ENCODE measurements at regions not wholly inside any gene's neighbourhood (a gene's known extent, or its start where the extent isn't known, plus 50 kb on each side); places are given as distances from the start of the nearest gene placed in this dataset.
"Not testable (repeated sequence)": the region's sequence is repeated elsewhere in the genome, so short reads cannot be mapped to it uniquely, and the experiment has no call there.

DNA sequence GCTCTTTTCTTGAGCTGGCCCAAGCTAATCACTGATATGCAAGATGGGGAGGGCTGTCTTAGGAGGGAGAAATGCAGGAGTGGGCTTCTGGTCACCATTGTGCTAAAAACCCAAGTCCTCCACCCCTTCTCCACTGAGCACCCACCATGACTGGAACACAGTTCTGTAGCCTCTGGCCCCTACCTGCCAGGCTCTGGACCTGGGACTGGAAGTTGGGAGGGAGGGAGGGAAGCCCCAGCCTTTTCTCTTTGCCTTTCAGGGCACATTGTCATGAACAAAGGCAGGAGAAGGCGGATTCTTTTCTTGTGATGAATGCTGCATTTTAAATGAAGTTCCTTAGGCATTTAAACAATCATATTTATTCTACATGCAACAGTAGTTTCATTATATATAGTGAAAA, 559.1 kb upstream of the TRPC7 start:
- DNase-seq (ENCODE audit: low spot score): no peak

DNA sequence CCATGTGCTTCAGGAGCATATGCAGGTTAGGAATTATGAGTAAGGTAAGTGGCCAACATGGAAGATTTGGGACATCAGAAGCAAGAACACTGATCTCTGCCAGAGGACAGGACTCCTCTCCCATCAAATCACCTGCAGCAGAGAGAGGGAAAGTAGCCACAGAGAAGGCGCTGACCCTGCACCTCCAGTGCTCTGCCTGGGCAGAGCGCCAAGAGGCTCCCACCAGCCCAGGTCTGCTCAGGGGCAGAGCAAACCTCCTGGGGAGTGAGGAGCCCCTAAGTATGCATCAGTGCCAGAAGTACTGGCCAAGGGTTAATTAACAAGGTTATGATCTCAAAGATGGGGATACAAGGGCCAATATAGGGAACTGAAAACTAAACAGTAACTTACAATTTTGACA, 545.3 kb upstream of the TRPC7 start:
- no peak for DNase-seq (ENCODE audit: low spot score)

DNA sequence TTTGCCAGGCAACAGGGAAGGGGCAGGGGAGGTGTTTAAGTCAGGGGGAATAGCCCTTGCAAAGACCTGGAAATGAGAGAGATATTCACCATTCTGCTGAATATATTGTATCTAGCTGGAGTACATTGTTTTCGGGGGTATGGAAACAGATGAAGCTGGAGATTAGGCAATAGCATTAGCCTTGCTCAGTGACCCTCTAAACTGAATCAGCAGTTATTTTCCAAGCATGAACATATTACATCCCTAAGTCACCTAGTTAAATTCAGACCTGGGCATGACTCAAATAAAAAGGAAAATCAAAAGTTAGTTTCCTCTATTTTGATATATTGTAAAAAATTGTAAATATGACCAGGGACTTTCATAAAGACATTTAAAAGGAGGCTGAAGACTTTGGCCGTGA, 544.6 kb upstream of the TRPC7 start:
- no peak for DNase-seq (ENCODE audit: low spot score)

DNA sequence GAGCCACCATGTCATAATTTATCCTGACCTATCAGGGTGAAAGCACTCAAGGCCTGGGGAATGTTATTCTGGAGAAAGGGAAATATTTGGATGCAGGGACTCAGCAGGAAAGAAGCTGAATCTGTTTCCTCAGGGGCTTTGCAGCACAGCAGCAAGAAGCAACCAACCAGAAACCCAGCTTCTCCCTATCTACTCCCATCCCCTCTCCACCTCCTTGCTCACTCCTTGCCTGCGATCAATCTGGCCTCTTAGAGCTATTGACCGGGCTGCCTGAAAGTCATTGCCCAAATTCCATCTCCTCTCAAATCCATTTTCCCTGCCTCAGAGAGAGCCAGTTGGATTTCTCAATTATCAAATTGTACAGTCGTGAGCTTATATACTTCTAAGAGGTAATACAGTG, 542.0 kb upstream of the TRPC7 start:
- no peak for DNase-seq (ENCODE audit: low spot score)

DNA sequence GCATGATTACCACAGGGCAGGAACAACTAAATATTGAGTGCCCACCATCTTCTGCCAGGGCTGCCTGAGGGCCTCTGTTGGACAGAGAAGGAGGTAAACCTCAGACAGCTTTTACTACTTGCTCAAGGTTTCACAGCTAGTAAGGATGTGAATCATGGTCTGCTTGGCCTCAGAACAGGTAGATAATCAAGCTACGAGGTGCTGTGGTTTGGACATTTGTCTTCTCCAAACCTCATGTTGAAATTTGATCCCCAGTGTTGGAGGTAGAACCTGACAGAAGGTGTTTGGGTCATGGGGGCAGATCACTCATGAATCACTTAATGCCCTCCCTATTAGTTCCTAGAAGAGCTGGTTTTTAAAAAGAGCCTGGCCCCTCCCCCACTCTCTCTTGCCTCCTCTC, 541.2 kb upstream of the TRPC7 start:
- no peak for DNase-seq (ENCODE audit: low spot score)

DNA sequence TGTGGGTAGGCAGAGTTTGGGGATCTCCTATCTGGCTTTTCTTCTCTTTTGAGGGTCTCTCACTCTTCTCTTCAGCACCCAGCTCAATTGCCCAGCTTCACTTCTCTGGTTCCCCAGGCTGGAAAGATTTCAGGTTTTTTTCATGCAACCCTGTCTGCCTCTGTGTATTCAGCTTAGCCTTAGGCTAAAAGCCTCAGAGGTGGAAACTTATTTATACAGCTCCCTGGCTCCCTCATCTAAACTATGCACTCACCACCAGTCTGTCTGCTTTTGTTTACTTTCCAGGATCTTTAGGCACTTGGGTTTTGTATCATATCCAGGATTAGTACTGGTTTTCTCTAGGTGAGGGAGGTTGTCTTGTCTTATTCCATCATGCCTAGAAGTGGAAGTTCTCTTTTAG, 540.2 kb upstream of the TRPC7 start:
- DNase-seq (ENCODE audit: low spot score): no peak

DNA sequence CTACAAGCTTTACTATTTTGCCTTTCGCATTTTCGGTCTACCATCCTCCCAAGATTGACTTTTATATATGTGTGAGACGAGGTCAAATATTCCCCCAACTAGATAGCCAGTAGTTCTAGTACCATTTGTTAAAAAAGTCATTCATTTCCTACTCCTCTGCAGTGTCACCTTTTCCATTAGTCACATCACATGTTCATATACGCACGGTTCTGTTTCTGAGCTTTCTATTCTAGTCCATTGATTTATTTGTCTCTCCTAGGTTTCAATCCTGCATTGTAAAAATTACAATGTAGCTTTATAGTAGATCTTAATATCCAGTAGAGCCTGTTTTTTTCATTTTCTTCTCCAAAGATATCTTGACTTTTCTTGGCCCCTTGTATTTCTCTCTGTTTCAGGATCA, 528.7 kb upstream of the TRPC7 start:
- DNase-seq (ENCODE audit: low spot score): no peak

DNA sequence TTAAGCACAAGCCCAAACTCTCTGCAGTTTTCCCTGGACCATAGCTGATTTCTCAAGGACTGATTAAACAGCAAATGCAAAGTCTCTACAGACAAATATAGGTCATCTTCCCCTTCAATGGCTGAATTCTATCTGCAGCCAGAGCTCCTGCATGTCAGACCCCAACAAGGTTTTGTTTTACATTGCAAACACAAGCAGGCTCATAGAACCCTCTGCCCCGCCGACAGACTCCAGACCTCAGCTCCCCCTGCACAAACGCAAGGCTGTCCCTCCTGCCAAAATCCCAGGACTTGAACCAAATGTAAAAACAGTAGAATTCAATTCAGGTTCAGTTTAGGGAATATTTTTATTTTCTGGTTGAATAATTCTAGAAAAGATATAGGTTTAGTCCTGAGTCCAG, 526.7 kb upstream of the TRPC7 start:
- DNase-seq (ENCODE audit: low spot score): no peak

DNA sequence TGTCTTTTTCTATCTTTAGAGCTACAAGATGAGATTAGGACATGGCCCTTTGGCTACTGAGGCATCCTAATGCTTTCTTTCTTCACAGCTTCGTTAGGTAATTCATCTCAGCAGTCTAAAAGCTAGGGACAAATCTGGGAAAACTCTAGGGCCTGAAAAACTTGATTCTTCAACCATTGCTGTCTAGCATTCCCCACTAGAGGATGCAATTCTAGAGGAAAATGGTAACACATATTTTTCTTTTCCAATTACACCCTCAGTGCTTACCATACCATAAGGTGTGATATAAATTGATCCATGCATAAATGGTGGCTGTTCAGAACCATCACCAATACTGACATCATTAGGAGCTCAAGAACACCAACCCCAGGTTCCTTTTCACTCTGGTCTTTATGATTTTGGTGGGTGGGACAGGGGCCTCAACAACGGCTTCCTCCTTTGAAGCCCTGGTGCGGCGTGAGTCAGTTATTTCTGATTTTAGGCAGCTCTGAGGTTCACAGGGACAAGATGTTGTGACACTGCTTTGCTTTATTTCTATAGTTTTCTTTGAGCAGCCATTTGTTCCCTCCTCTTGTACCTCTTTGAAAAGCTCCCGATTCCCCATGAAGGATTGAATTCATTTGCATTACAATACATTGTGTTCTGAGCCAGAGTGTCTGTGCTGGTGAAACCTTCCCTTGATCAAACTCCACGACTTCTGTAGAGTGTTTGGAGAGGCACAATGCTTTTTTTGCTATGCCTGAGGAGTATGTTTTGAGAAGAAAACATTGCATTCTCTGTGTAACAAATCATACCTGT, 526.0 kb upstream of the TRPC7 start:
- DNase-seq (ENCODE audit: low spot score): no peak

DNA sequence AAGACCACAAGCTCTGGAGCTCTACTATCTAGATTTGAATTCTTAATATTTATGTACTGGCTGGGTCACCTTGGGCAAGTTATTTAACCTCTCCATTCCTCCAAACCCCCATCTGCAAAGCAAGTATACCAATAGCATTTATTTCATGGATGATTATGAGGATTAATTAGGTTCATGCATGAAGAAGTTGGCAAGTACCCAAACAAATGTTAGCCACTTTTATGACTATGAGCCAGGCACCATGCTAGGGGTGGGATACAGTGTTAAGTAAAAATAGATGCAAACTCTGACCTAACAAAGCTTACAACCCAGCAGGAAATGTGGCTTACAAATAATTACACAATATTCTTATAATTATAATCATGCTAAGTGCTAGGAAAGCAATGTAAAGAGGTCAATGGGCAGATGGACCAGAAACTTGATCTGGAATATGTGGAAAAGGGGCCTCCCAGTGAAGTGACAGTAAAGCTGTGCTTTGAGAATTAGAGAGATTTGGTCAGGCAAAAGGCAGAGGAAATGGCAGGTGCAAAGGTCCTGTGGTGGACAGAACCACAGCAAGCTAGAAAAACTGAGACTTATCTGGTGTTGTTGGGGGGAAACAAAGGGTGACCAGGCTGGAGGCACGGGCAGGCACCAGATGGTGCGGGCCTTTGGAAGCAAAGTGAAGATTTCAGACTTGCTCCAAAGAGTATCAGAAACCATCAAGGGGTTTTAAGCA, 525.2 kb upstream of the TRPC7 start:
- DNase-seq (ENCODE audit: low spot score): no peak

DNA sequence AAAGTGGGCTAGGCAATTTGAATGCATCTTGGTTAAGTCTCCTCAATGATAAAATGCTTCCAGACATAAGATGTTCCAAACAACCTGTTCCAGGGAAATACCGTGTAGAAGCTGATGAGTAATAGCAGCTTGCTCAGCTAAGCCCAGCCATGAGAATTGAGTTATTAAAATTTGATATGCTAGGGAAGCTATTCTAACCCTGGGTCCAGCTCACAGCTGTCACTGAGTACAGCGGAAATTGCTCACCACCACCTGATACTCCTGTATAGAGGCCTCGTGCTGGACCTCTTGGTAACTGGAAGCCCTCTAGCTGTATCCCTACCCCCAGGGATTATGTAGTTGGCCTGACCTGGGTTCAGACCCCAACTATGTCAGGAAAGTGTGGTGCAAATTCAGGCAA, 521.3 kb upstream of the TRPC7 start:
- no peak for DNase-seq (ENCODE audit: low spot score)

DNA sequence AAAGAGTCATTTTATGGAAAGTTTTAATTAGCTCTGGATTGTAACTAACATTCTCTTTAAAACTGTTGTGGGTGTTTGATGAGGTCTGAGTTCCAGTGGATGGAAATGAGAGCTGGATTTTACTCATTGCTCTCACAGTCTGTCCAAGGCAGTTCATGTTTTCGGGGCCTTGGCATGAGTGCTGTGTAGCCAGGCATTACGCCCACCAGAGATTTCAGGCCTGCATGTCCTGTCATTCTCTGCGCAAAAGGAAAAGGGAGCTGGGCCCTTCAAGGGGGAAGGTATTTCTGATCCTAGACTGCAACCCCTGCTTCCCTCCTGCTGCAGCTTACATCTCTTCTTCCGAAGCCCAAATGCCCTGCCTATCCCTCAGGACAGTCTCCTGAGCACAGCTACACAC, 499.6 kb upstream of the TRPC7 start:
- no peak for DNase-seq (ENCODE audit: low spot score)

DNA sequence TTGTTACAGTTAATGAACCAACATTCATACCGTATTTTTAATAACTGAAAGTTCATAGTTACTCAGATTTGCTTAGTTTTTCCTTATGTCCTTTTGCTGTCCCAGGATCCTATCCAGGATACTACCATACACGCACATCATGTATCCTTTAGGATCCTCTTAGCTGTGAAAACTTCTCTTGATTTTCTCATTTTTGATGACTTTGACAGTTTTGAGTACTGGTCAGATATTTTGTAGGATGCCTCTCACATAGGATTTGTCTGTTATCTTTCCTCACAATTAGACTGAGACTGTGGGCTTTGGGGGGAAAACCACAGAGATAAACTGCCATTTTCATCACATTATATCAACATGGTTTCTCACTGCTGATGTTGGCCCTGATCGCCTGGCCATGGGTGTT, 491.3 kb upstream of the TRPC7 start:
- no peak for DNase-seq (ENCODE audit: low spot score)

DNA sequence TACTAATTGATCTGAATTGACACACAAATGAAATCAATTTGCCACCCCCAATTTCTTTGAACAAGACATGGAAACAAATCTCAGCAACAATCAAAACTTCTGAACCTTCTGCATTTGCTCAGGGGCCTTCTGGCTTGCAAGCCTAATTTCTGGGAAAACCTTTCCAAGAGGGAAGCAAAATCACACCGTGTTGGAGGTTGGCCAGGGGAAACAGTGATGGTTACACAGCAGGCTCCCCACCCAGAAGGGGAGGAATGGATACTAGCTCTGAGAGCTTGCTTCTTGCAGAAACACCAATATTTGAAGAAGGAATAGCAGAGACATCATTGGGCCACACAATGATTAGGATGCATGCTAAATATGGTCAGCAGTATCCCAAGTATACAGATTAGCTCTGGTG, 488.6 kb upstream of the TRPC7 start:
- no peak for DNase-seq (ENCODE audit: low spot score)

DNA sequence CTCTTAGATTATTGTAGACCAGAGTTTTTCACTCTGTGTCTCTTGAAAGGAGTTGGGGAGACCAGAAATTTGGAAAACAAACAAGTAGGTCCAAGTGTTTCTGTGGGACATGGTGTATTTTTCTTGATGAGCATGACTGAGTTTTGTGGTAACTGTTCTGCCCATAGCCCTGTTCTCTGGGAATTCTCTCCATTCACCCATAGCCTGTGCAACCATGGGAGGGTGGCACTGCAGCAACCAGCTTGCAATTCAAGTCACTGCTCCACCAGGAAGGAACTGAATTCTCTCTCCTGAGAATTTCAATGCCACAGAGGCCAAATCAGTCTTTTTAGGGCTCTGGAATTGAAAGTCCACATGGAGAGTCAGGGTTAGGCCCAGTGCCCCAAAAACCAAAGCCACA, 475.3 kb upstream of the TRPC7 start:
- no peak for DNase-seq (ENCODE audit: low spot score)

DNA sequence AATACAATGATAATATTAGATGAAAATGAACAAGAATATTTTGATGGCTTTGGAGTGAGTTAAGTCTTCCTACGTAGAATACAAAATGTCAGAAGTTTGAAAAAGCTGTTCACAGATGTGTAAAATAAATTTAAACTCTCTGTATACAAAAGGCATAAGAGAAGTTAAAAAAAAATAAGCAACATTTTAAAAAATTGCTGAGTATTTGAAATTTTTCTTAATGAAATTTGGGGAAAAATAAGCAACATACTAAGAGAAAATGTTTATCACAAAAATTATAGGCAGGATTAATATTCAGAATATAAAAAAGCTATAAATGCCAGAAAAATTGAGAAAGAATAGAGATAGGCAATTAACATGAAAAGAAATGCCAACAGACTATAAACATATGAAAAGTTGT, 470.7 kb upstream of the TRPC7 start:
- no peak for DNase-seq (ENCODE audit: low spot score)

DNA sequence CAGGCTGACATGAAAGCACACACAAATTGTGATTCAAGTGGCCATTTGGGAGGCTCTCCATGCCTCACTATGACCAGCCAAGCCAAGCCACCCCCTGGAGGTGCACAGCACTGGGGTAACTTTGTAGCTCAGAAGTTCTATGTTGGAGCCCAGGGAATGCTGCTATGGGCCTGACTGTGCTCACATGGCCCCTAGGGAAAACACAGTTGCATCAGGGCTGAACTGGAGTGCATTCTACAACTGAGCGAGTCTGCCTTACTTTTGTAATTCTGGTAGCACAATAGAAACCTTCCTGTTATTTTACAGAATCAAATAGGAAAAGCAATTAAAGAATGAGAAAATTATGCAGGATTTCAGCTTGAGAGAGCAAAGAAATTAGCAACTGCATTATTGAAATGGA, 455.5 kb upstream of the TRPC7 start:
- DNase-seq (ENCODE audit: low spot score): no peak

DNA sequence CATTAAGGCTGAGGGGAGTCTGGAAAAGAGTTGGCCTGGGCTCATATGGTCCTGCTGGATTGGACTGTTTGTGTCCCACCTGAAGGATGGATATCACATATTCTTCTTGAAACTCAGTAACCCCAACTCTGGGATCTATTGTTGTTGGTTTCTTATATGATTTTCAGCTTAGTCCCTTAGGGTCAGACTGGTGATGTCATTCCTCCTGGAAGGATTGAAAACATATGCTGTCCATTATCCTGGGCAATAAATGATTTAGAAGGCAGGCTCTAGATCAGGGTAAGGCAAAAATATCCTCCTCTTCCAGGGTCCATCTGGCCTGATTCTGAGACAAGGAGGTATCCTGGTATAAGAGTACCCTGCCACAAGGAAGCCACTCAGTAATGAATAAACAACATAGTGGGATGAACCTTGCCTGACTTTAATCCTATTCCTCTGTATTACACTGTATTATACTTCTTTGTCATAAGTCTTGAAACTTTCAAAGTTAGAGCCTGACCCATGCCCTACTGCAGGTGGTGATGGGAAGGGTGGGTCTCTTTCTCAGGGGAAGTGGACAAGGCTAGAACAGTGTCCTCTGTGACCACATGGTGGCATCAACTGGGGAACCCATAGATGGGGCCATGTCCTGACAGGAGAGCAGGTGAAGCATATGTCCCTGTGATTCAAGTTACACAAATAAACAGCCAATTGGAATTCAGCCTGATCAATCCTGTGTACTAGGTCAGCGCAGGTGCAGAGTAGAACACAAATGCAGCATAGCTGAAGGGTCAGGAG, 454.4 kb upstream of the TRPC7 start:
- no peak for DNase-seq (ENCODE audit: low spot score)

DNA sequence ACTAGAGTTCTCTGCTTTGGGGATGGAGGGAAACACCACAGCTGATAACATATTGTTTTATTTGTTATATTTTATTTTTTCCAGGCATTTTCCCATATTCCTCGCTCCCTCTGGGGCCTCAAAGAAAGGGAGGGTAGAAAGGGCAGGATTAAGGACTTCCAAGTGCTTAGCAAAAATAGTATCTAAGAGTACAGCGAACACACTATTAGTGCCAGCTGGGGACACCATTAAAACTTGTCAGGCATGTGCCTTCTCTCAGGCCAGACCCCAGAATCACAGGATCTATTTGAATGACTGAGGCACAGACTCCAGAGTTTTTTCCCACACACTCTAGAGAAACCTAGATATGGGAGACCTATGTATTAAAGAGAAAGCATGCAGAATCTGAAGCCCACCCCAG, 451.0 kb upstream of the TRPC7 start:
- no peak for DNase-seq (ENCODE audit: low spot score)

DNA sequence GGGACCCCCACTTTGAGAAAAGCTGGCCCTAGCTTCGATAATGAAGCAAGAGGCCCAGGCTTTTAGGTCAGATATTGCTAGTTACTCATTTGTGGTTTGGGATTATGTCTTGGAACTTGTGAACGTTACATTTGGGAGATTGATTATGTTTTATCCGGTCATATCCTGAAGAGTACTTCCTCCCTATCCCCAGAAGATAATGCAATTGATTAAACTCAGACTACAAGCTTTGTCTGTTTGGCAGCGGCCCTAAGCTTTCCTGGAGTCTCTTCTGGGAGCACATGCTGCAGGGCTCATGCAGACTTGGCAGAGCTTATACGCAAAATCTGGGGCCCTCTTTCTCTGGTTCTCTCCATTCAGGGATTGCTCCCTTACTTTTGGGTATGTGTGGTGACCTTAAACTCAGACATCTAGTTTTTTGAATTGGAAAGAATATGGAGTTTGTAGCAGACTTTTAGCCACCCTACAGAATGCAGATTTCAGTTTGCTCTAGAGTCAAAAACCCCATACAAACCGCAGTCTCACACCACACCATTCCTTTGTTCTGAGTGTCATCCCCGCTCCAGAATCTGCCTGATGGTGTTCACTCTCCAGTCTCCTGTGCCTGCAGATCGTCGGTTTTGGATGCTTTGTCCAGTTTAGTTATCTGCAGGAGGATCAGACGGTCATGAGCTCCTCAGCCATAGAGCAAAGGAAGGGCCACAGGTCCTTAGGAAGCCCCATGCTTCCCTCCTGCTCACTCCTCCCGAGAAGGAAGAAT, 449.5 kb upstream of the TRPC7 start:
- DNase-seq (ENCODE audit: low spot score): no peak

DNA sequence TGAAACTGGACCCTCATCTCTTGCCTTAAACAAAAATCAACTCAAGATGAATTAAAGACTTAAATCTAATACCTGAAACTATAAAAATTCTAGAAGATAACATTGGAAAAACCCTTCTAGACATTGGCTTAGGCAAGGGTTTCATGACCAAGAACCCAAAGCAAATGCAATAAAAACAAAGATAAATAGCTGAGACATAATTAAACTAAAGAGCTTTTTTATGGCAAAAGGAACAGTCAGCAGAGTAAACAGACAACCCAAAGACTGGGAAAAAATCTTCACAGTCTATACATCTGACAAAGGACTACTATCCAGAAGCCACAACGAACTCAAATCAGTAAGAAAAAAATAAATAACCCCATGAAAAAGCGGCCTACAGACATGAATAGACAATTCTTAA, 446.9 kb upstream of the TRPC7 start:
- DNase-seq (ENCODE audit: low spot score): not testable (repeated sequence)

DNA sequence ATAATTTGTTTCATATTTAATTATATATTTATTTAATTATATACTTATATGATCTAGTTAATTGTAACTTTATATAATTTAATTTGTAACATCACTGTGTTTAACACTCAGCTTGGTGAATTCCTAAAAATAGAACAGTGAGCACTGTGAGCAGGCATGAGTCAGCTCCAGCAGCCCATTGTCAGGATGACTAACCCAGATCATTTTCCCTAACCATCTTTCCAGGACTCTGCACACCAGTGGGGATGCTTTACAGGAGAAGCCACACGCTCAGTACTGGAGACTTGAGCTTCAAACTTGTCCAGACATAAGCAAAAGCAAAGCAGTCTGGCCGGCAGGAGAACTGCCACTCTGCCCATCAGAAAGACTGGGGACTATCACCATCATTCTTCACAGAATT, 446.2 kb upstream of the TRPC7 start:
- no peak for DNase-seq (ENCODE audit: low spot score)
